HG03175 (cell line): ENCODE measurements at regions not wholly inside any gene's neighbourhood (a gene's known extent, or its start where the extent isn't known, plus 50 kb on each side); places are given as distances from the start of the nearest gene placed in this dataset.
"Not testable (repeated sequence)": the region's sequence is repeated elsewhere in the genome, so short reads cannot be mapped to it uniquely, and the experiment has no call there.

Source experiments
- ATAC-seq: cut with Tn5 transposase; IDR thresholded peaks from one replicate; pipeline ENCODE4 v1.9.1; 2021; ENCODE audit warnings: mild to moderate bottlenecking, moderate library complexity; ENCODE audit not compliant: unreplicated experiment

GRCh38 chr1:182331387-182331786 is 60.2 kb downstream of the GLUL start:
- ATAC-seq = peak; percentile 55

- no peak for ATAC-seq
These were observed 61.3 kb downstream of the GLUL start for GRCh38 chr1:182330303-182330702.

GRCh38 chr1:182329471-182329870 is 62.1 kb downstream of the GLUL start:
- ATAC-seq = no peak

GRCh38 chr1:182328591-182328990 is 63.0 kb downstream of the GLUL start:
- no peak for ATAC-seq

- no peak for ATAC-seq
These were observed 66.3 kb downstream of the GLUL start for GRCh38 chr1:182325339-182325738.

- ATAC-seq = not testable (repeated sequence)
These were observed 70.1 kb downstream of the GLUL start for GRCh38 chr1:182321532-182321931.

GRCh38 chr1:182317611-182318161 is 73.9 kb downstream of the GLUL start:
- ATAC-seq = no peak

- ATAC-seq = not testable (repeated sequence)
These were observed 75.1 kb downstream of the GLUL start for GRCh38 chr1:182316454-182316853.

GRCh38 chr1:182315167-182315556 is 76.4 kb downstream of the GLUL start:
- ATAC-seq = no peak

- ATAC-seq = no peak
These were observed 81.8 kb downstream of the GLUL start for GRCh38 chr1:182309631-182310351.

- ATAC-seq = no peak
These were observed 82.8 kb downstream of the GLUL start for GRCh38 chr1:182308826-182309225.

- not testable (repeated sequence) for ATAC-seq
These were observed 84.1 kb downstream of the GLUL start for GRCh38 chr1:182307486-182307885.

GRCh38 chr1:182305861-182306260 is 85.7 kb downstream of the GLUL start:
- ATAC-seq = no peak

- no peak for ATAC-seq
These were observed 87.0 kb downstream of the GLUL start for GRCh38 chr1:182304627-182305026.

- ATAC-seq = no peak
These were observed 87.4 kb downstream of the GLUL start for GRCh38 chr1:182304218-182304617.

GRCh38 chr1:182303778-182304177 is 87.8 kb downstream of the GLUL start:
- no peak for ATAC-seq

GRCh38 chr1:182301467-182302198 is 90.0 kb downstream of the GLUL start:
- ATAC-seq = no peak

- ATAC-seq = peak; percentile 54
These were observed 90.6 kb downstream of the GLUL start for GRCh38 chr1:182301026-182301436.

- ATAC-seq = no peak
These were observed 91.6 kb downstream of the GLUL start for GRCh38 chr1:182299728-182300616.

GRCh38 chr1:182299054-182299727 is 92.4 kb downstream of the GLUL start:
- not testable (repeated sequence) for ATAC-seq
